ENCODE measurements at regions not wholly inside any gene's neighbourhood (a gene's known extent, or its start where the extent isn't known, plus 50 kb on each side); places are given as distances from the start of the nearest gene placed in this dataset.
"Not testable (repeated sequence)": the region's sequence is repeated elsewhere in the genome, so short reads cannot be mapped to it uniquely, and the experiment has no call there.

DNA sequence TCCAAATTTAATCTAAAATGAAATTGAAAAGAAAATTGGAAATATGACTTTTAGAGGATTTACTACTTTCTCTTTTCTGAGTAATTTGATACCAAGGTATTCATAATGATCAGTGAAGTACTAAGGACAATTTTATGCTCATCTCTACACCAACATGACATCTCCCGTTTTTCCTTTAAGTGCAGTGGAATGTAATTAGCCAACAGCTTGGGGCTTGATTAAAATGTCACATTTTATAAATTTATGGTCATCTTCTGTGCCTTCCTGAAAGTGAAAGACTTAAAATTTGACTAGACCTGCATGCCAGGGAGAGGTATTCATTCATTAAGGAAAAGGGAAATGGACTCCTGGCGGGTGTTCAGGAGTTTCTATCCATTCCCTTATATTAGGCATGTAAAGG lies 228.2 kb upstream of the CNTN3 start:
- Histone ChIP-seq H3K9me3 (no peaks in the 10 kb centered on the region), H3K4me3 (no peak overlapping the region), H3K27ac (no peak overlapping the region), H3K27me3 (no peaks in the 10 kb centered on the region), H3K36me3 (replicated peaks in 1 of 2; ENCODE audit: insufficient read depth in 1 of 2, low read depth in 2 of 2) (no peaks in the 10 kb centered on the region), H3K4me1 (no peaks in the 10 kb centered on the region)
- ATAC-seq (no peak), DNase-seq (no peak)
- TF ChIP-seq, protein P1, sequence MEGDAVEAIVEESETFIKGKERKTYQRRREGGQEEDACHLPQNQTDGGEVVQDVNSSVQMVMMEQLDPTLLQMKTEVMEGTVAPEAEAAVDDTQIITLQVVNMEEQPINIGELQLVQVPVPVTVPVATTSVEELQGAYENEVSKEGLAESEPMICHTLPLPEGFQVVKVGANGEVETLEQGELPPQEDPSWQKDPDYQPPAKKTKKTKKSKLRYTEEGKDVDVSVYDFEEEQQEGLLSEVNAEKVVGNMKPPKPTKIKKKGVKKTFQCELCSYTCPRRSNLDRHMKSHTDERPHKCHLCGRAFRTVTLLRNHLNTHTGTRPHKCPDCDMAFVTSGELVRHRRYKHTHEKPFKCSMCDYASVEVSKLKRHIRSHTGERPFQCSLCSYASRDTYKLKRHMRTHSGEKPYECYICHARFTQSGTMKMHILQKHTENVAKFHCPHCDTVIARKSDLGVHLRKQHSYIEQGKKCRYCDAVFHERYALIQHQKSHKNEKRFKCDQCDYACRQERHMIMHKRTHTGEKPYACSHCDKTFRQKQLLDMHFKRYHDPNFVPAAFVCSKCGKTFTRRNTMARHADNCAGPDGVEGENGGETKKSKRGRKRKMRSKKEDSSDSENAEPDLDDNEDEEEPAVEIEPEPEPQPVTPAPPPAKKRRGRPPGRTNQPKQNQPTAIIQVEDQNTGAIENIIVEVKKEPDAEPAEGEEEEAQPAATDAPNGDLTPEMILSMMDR (IDR thresholded peaks at IDR 0.05) = no peak
- no peak for TF ChIP-seq POLR2A (IDR thresholded peaks at IDR 0.05)
- intact Hi-C loops (cut with DNase I) = no loop called here
- WGBS, 2 donors = 29 to 30% methylated on average over 2 of the region's 2 CpGs

DNA sequence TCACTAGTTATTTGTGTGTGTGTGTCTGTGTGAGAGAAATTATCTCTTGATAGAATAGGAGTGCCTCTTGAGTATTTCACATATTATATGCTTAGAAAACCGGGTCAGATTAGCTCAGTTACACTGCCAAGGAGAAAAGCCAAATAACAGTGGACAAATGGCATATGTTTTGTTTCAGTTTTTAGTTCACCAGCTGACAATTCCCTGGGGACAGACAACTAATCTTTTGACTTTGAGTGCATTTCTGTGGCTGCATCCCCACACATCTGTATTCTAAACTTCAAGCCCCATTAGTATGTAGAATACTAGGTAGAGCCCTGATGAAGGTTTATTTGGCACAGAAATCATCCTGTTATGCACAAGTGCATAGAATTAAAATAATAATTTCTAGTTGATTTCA lies 227.7 kb upstream of the CNTN3 start:
- no peaks in the 10 kb centered on the region for H3K27me3 ChIP-seq

DNA sequence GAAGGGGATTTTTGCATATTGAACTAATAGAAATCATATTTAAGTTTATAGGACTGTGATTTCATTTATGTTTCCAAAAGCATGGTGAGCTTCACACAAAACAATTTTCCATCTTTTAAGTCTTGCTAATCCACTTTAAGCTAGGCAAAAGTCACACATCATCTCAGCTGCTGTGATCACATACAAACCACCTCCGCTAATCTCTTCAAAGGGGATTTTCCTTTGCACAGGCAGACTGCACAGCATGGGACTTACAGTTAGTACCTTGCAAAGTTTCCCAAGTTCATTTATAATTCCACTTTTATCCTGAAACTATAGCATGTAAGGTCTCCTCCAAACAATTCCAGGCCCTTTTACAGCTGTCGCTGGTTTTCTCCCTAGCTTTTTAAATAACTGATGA lies 225.1 kb upstream of the CNTN3 start:
- DNase-seq (no peak), ATAC-seq (no peak)
- H3K4me1 ChIP-seq = no peaks in the 10 kb centered on the region
- no peaks in the 10 kb centered on the region for H3K9me3 ChIP-seq
- TF ChIP-seq, protein P1 (IDR thresholded peaks at IDR 0.05) = no peak
- no peak for TF ChIP-seq POLR2A (IDR thresholded peaks at IDR 0.05)
- H3K36me3 ChIP-seq (replicated peaks in 1 of 2; ENCODE audit: insufficient read depth in 1 of 2, low read depth in 2 of 2) = no peaks in the 10 kb centered on the region
- WGBS, 2 donors = 69 to 83% methylated on average over 2 of the region's 2 CpGs
- no peak overlapping the region for H3K27ac ChIP-seq
- no peaks in the 10 kb centered on the region for H3K27me3 ChIP-seq
- H3K4me3 ChIP-seq = no peak overlapping the region
- intact Hi-C loops (cut with DNase I) = no loop called here

More for the DNA sequence above, 227.7 kb upstream of the CNTN3 start:
- no peaks in the 10 kb centered on the region for H3K36me3 ChIP-seq (replicated peaks in 1 of 2; ENCODE audit: insufficient read depth in 1 of 2, low read depth in 2 of 2)
- H3K27ac ChIP-seq = no peak overlapping the region
- no peak overlapping the region for H3K4me3 ChIP-seq
- no peak for DNase-seq
- intact Hi-C loops (cut with DNase I) = no loop called here
- no peak for ATAC-seq
- no peaks in the 10 kb centered on the region for H3K9me3 ChIP-seq
- no peak for TF ChIP-seq POLR2A (IDR thresholded peaks at IDR 0.05)
- TF ChIP-seq, protein P1 (IDR thresholded peaks at IDR 0.05) = no peak
- 29 to 48% methylated on average over 1 of the region's 1 CpG for WGBS, 2 donors
- no peaks in the 10 kb centered on the region for H3K4me1 ChIP-seq

DNA sequence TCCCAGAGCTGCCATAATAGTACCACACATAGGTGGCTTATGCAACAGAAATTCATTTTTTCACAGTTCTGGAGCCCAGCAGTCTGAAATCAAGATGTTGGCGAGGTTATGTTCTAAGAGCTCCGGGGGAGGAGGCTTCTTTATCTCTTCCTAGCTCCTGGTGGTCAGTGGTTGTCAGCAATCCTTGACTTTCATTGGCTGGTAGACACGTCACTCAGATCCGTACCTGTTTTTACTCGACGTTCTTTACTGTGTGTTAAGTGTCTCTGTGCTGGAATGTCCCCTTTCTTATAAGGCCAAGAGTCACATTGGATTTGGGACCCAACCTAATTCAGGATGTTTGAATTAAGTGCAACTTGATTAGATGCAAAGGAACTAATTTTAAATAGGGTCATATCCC lies 218.5 kb upstream of the CNTN3 start:
- no peak overlapping the region for H3K4me3 ChIP-seq
- H3K9me3 ChIP-seq = no peaks in the 10 kb centered on the region
- no peaks in the 10 kb centered on the region for H3K4me1 ChIP-seq
- DNase-seq (no peak), ATAC-seq (no peak)
- H3K27me3 ChIP-seq = no peaks in the 10 kb centered on the region
- TF ChIP-seq POLR2A (IDR thresholded peaks at IDR 0.05) = no peak
- TF ChIP-seq, protein P1 (IDR thresholded peaks at IDR 0.05) = no peak
- intact Hi-C loops (cut with DNase I) = no loop called here
- 57 to 70% methylated on average over 6 of the region's 6 CpGs for WGBS, 2 donors
- H3K27ac ChIP-seq = no peak overlapping the region
- H3K36me3 ChIP-seq (replicated peaks in 1 of 2; ENCODE audit: insufficient read depth in 1 of 2, low read depth in 2 of 2) = no peaks in the 10 kb centered on the region

DNA sequence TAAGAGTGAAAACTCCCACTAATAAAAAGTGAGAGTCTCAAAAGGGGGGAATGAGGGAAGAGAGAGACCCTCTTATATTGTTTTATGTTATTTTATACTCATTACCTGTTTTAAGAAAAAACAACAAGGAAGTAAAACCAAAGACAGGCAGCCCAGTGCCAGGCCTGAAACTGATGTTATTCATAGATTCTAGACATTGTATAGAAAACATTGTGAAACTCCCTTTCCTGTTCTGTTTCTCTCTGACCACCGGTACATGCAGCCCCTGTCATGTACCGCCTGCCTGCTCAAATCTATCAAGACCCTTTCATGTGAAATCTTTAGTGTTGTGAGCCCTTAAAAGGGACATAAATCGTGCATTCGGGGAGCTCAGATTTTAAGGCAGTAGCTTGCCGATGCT lies 216.4 kb upstream of the CNTN3 start:
- H3K36me3 ChIP-seq (replicated peaks in 1 of 2; ENCODE audit: insufficient read depth in 1 of 2, low read depth in 2 of 2); ATAC-seq; H3K27me3 ChIP-seq; H3K9me3 ChIP-seq; intact Hi-C loops (cut with DNase I); H3K4me1 ChIP-seq; DNase-seq; H3K27ac ChIP-seq; H3K4me3 ChIP-seq: not testable (repeated sequence)
- 71 to 77% methylated on average over 5 of the region's 5 CpGs for WGBS, 2 donors

DNA sequence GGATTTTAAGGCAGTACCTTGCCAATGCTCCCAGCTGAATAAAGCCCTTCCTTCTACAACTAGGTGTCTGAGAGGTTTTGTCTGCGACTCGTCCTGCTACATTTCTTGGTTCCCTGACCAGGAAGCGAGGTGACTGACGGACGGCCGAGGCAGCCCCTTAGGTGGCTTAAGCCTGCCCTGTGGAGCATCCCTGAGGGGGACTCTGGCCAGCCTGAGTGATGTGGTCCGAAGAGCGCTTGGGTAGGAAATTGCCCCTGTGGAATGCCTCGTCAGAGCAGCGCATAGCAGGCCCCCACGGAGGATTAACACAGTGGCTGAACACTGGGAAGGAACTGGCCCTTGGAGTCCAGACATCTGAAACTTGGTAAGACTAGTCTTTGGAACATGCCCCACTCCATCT lies 210.9 kb upstream of the CNTN3 start:
- H3K4me3 ChIP-seq; DNase-seq; H3K27me3 ChIP-seq; H3K27ac ChIP-seq; H3K36me3 ChIP-seq (replicated peaks in 1 of 2; ENCODE audit: insufficient read depth in 1 of 2, low read depth in 2 of 2); intact Hi-C loops (cut with DNase I); H3K9me3 ChIP-seq; H3K4me1 ChIP-seq; ATAC-seq: not testable (repeated sequence)
- WGBS, 2 donors = 82 to 90% methylated on average over 2 to 11 of the region's 11 CpGs

Measured in body of pancreas (tissue), 4 donors.